T-cell (primary cell): ENCODE measurements at regions not wholly inside any gene's neighbourhood (a gene's known extent, or its start where the extent isn't known, plus 50 kb on each side); places are given as distances from the start of the nearest gene placed in this dataset.

Source experiments
- ATAC-seq, 4 experiments: fragments of 200-7000 bp in 3 of 4; fragments of 150-1000 bp in 1 of 4; cut with Tn5 transposase; replicated peaks in 1 of 4; 1 replicate in 3 of 4; 2 replicates in 1 of 4; pipeline ENCODE4 v1.10.0; 2021; ENCODE audit warnings: moderate library complexity in 3 of 4, mild to moderate bottlenecking in 2 of 4, moderate number of reproducible peaks in 1 of 4
- CTCF ChIA-PET, 2 donors: fragments of 300-600 bp; sonication (Branson Sonifier 250); formaldehyde crosslinking; loops; one replicate each; lab custom pipeline; 2022; ENCODE audit warnings: antibody characterized with exemption in 2 of 2; lab: Charles Lee
- POLR2A ChIA-PET, 2 donors: fragments of 300-600 bp; sonication (Branson Sonifier 250); formaldehyde crosslinking; loops; one replicate each; lab custom pipeline; 2022; ENCODE audit warnings: antibody characterized with exemption in 2 of 2; lab: Charles Lee
- DNase-seq, 35 experiments: peaks; one replicate each; pipeline versions ENCODE4 v3.0.0 to v3.0.0-alpha.2; 2013 to 2023
- H3K27ac ChIP-seq: one replicate; pipeline ENCODE4 v1.5.1; 2013; ENCODE audit warnings: low read length
- H3K27me3 ChIP-seq, 2 experiments: replicated peaks in 1 of 2; 1 replicate in 1 of 2; 2 replicates in 1 of 2; pipeline versions ENCODE4 v1.6.1 to v1.7.0; 2013; ENCODE audit warnings: low read length in 1 of 2, mixed read lengths in 1 of 2; ENCODE audit not compliant: control insufficient read depth in 2 of 2, insufficient read depth in 2 of 2; ENCODE audit errors: extremely low read depth in 1 of 2
- H3K36me3 ChIP-seq, 2 donors: 1 replicate in 1 of 2; 2 replicates in 1 of 2; pipeline versions ENCODE4 v1.6.1 to v1.7.0; 2013; ENCODE audit warnings: low read length in 1 of 2; ENCODE audit not compliant: control insufficient read depth in 2 of 2, insufficient read depth in 1 of 2; ENCODE audit errors: extremely low read depth in 1 of 2
- H3K4me1 ChIP-seq, 2 experiments: 1 replicate in 1 of 2; 2 replicates in 1 of 2; pipeline versions ENCODE4 v1.6.1 to v1.7.0; 2013; ENCODE audit warnings: low read length in 2 of 2, mixed read lengths in 1 of 2; ENCODE audit not compliant: insufficient read depth in 2 of 2, control insufficient read depth in 1 of 2; ENCODE audit errors: extremely low read depth in 1 of 2
- H3K4me3 ChIP-seq, 2 donors: 1 replicate in 1 of 2; 2 replicates in 1 of 2; pipeline versions ENCODE4 v1.5.1 to v1.7.0; 2013; ENCODE audit warnings: mild to moderate bottlenecking in 2 of 2, low read length in 1 of 2, moderate library complexity in 1 of 2; ENCODE audit not compliant: control insufficient read depth in 1 of 2; ENCODE audit errors: extremely low read depth in 1 of 2
- H3K9me3 ChIP-seq: 2 replicates; pipeline ENCODE4 v1.7.0; 2013
- H3K27ac Mint-ChIP-seq, 2 donors: one replicate each; pipeline ENCODE4 v1.8.0; 2020 to 2021; ENCODE audit warnings: mild to moderate bottlenecking in 2 of 2, mixed read lengths in 2 of 2
- H3K27me3 Mint-ChIP-seq, 2 donors: one replicate each; pipeline ENCODE4 v1.8.0; 2021 to 2022; ENCODE audit warnings: mixed read lengths in 2 of 2
- H3K36me3 Mint-ChIP-seq: one replicate; pipeline ENCODE4 v1.8.0; 2021; ENCODE audit warnings: mixed read lengths
- H3K4me1 Mint-ChIP-seq, 3 donors: one replicate each; pipeline ENCODE4 v1.8.0; 2020 to 2022; ENCODE audit warnings: mixed read lengths in 3 of 3, mild to moderate bottlenecking in 1 of 3
- H3K4me3 Mint-ChIP-seq, 3 donors: one replicate each; pipeline ENCODE4 v1.8.0; 2020 to 2022; ENCODE audit warnings: mild to moderate bottlenecking in 3 of 3, mixed read lengths in 3 of 3, moderate library complexity in 3 of 3
- H3K9me3 Mint-ChIP-seq, 3 donors: one replicate each; pipeline ENCODE4 v1.8.0; 2020 to 2022; ENCODE audit warnings: mixed read lengths in 3 of 3
- WGBS: methylation state at CpG from one replicate; pipeline ENCODE4 v1.1.5; 2013; ENCODE audit warnings: missing lambda C conversion rate; ENCODE audit not compliant: insufficient coverage; 5-methylcytosine and 5-hydroxymethylcytosine counted together

DNA sequence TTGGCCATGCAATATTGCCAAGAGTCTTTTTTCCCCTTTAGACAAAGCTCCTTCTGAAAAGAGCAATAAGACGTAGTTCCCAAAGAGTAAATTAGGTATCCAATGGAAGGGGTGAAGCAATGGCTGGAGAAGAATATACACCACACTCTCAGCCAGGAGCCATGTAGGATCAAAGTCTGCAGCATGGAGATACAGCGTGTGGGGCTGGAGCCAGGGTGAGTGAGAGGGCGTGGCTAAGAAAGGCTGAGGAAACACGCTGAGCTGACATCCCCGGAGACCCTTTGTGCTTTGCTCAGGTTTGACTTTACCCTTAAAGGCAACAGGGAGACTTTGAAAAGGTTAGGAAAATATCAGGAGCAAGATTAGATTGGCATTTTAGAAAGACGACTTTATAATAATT is 87.1 kb upstream of the ELL2 start:
- H3K4me1 Mint-ChIP-seq: no peaks in the 10 kb centered on the region
- no peaks in the 10 kb centered on the region for H3K9me3 Mint-ChIP-seq
- no peaks in the 10 kb centered on the region for H3K4me1 ChIP-seq
- H3K27me3 Mint-ChIP-seq: peaks cover 0 to 11% of the 10 kb centered on the region in 2 donors
- WGBS: 93% methylated on average over 4 of the region's 6 CpGs
- CTCF ChIA-PET: no interaction called here
- H3K36me3 Mint-ChIP-seq: no peaks in the 10 kb centered on the region
- no peak overlapping the region for H3K4me3 ChIP-seq
- H3K4me3 Mint-ChIP-seq: no peak overlapping the region
- no peak for DNase-seq
- no peak overlapping the region for H3K27ac Mint-ChIP-seq
- no peaks in the 10 kb centered on the region for H3K27me3 ChIP-seq
- no peak for ATAC-seq
- no peaks in the 10 kb centered on the region for H3K36me3 ChIP-seq
- no peak overlapping the region for H3K27ac ChIP-seq
- POLR2A ChIA-PET: no interaction called here
- no peaks in the 10 kb centered on the region for H3K9me3 ChIP-seq

GRCh38 chr5:96045888-96046287 is 84.2 kb upstream of the ELL2 start:
- Histone ChIP-seq H3K27ac (no peak overlapping the region), H3K4me3 (no peak overlapping the region), H3K27me3 (no peaks in the 10 kb centered on the region), H3K36me3 (no peaks in the 10 kb centered on the region), H3K9me3 (no peaks in the 10 kb centered on the region), H3K4me1 (no peaks in the 10 kb centered on the region)
- no peak for DNase-seq
- Mint-ChIP-seq H3K27ac (no peak overlapping the region), H3K4me1 (no peaks in the 10 kb centered on the region), H3K36me3 (no peaks in the 10 kb centered on the region), H3K27me3 (peaks cover 0 to 4% of the 10 kb centered on the region in 2 donors), H3K4me3 (no peak overlapping the region), H3K9me3 (no peaks in the 10 kb centered on the region)
- ChIA-PET POLR2A (no interaction called here), CTCF (no interaction called here)
- no CpG with 5 or more reads among the region's 5 CpGs for WGBS
- ATAC-seq: no peak

GRCh38 chr5:96043446-96043845 is 81.8 kb upstream of the ELL2 start:
- no peak overlapping the region for H3K27ac Mint-ChIP-seq
- ChIA-PET POLR2A (no interaction called here), CTCF (no interaction called here)
- Histone ChIP-seq H3K27me3 (no peaks in the 10 kb centered on the region), H3K4me1 (no peaks in the 10 kb centered on the region), H3K36me3 (no peaks in the 10 kb centered on the region), H3K9me3 (no peaks in the 10 kb centered on the region), H3K27ac (no peak overlapping the region), H3K4me3 (no peak overlapping the region)
- no peaks in the 10 kb centered on the region for H3K4me1 Mint-ChIP-seq
- H3K36me3 Mint-ChIP-seq: no peaks in the 10 kb centered on the region
- DNase-seq: no peak
- peaks cover 0 to 2% (median 0%) of the 10 kb centered on the region in 3 donors for H3K9me3 Mint-ChIP-seq
- H3K4me3 Mint-ChIP-seq: no peak overlapping the region
- no peak for ATAC-seq
- peaks cover 3 to 4% of the 10 kb centered on the region in 2 donors for H3K27me3 Mint-ChIP-seq

- no peaks in the 10 kb centered on the region for H3K36me3 ChIP-seq
- peaks cover 0 to 3% (median 0%) of the 10 kb centered on the region in 3 donors for H3K9me3 Mint-ChIP-seq
- no peak for DNase-seq
- WGBS: no CpG with 5 or more reads among the region's 2 CpGs
- no peaks in the 10 kb centered on the region for H3K4me1 ChIP-seq
- no peak overlapping the region for H3K4me3 Mint-ChIP-seq
- ChIA-PET POLR2A (no interaction called here), CTCF (no interaction called here)
- no peaks in the 10 kb centered on the region for H3K36me3 Mint-ChIP-seq
- peaks cover 4 to 6% of the 10 kb centered on the region in 2 donors for H3K27me3 Mint-ChIP-seq
- ATAC-seq: no peak
- H3K4me3 ChIP-seq: no peak overlapping the region
- no peaks in the 10 kb centered on the region for H3K4me1 Mint-ChIP-seq
- no peak overlapping the region for H3K27ac Mint-ChIP-seq
- no peak overlapping the region for H3K27ac ChIP-seq
- no peaks in the 10 kb centered on the region for H3K27me3 ChIP-seq
- H3K9me3 ChIP-seq: no peaks in the 10 kb centered on the region
Observed at GRCh38 chr5:96037128-96037527, 75.5 kb upstream of the ELL2 start.

GRCh38 chr5:96036301-96036700 is 74.7 kb upstream of the ELL2 start:
- ChIA-PET CTCF (no interaction called here), POLR2A (no interaction called here)
- H3K9me3 ChIP-seq: no peaks in the 10 kb centered on the region
- no CpG with 5 or more reads among the region's 1 CpG for WGBS
- no peaks in the 10 kb centered on the region for H3K27me3 ChIP-seq
- H3K4me3 Mint-ChIP-seq: no peak overlapping the region
- DNase-seq (no peak), ATAC-seq (no peak)
- H3K9me3 Mint-ChIP-seq: peaks cover 0 to 3% (median 0%) of the 10 kb centered on the region in 3 donors
- H3K36me3 Mint-ChIP-seq: no peaks in the 10 kb centered on the region
- H3K36me3 ChIP-seq: no peaks in the 10 kb centered on the region
- peaks cover 4 to 6% of the 10 kb centered on the region in 2 donors for H3K27me3 Mint-ChIP-seq
- no peak overlapping the region for H3K4me3 ChIP-seq
- H3K27ac Mint-ChIP-seq: no peak overlapping the region
- H3K4me1 Mint-ChIP-seq: no peaks in the 10 kb centered on the region
- H3K4me1 ChIP-seq: no peaks in the 10 kb centered on the region
- H3K27ac ChIP-seq: no peak overlapping the region

DNA sequence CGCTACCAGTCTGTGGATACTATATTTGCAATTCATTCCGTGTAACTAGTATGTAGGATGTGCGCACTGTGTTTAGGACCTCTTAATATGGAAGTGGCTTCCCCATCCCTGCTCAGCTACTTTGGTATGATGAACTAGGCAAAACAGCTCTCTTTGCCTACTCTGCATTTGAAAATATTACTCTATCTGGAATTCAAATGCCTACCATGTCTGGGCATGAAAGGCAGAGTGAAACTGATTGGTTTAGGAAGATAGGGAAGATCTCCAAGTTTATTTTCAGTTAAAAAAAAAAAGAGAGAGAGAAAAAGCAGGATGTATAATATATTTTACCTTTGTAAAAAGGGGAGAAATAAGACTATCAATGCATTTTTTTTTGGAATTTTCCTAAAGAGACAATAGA is 74.1 kb upstream of the ELL2 start:
- CTCF ChIA-PET: no interaction called here
- Mint-ChIP-seq H3K9me3 (peaks cover 0 to 3% (median 0%) of the 10 kb centered on the region in 3 donors), H3K36me3 (no peaks in the 10 kb centered on the region), H3K4me1 (no peaks in the 10 kb centered on the region), H3K4me3 (no peak overlapping the region), H3K27me3 (peaks cover 4 to 6% of the 10 kb centered on the region in 2 donors), H3K27ac (no peak overlapping the region)
- WGBS: no CpG with 5 or more reads among the region's 3 CpGs
- POLR2A ChIA-PET: no interaction called here
- Histone ChIP-seq H3K4me1 (no peaks in the 10 kb centered on the region), H3K36me3 (no peaks in the 10 kb centered on the region), H3K9me3 (no peaks in the 10 kb centered on the region), H3K4me3 (no peak overlapping the region), H3K27me3 (no peaks in the 10 kb centered on the region), H3K27ac (no peak overlapping the region)
- ATAC-seq (no peak), DNase-seq (no peak)

GRCh38 chr5:96033116-96033515 is 71.5 kb upstream of the ELL2 start:
- POLR2A ChIA-PET: no interaction called here
- CTCF ChIA-PET: no interaction called here
- no peak for DNase-seq
- no peak overlapping the region for H3K4me3 Mint-ChIP-seq
- no peaks in the 10 kb centered on the region for H3K36me3 ChIP-seq
- no CpG with 5 or more reads among the region's 1 CpG for WGBS
- H3K27me3 ChIP-seq: no peaks in the 10 kb centered on the region
- H3K9me3 ChIP-seq: no peaks in the 10 kb centered on the region
- H3K36me3 Mint-ChIP-seq: no peaks in the 10 kb centered on the region
- H3K27me3 Mint-ChIP-seq: peaks cover 4% of the 10 kb centered on the region in 2 donors
- ATAC-seq: no peak
- H3K27ac ChIP-seq: no peak overlapping the region
- no peak overlapping the region for H3K4me3 ChIP-seq
- no peaks in the 10 kb centered on the region for H3K4me1 Mint-ChIP-seq
- no peaks in the 10 kb centered on the region for H3K9me3 Mint-ChIP-seq
- no peaks in the 10 kb centered on the region for H3K4me1 ChIP-seq
- no peak overlapping the region for H3K27ac Mint-ChIP-seq
